ENCODE measurements at regions not wholly inside any gene's neighbourhood (a gene's known extent, or its start where the extent isn't known, plus 50 kb on each side); places are given as distances from the start of the nearest gene placed in this dataset.

- H3K4me1 ChIP-seq (ENCODE audit: control insufficient read depth, extremely low read depth, insufficient read depth, low read length) = no peaks in the 10 kb centered on the region
- DNase-seq (ENCODE audit: low read depth, low spot score) (no peak), FAIRE-seq (no peak)
- no peaks in the 10 kb centered on the region for H3K9me1 ChIP-seq (ENCODE audit: control insufficient read depth, extremely low read depth, insufficient read depth, low read length)
- H3K36me3 ChIP-seq (ENCODE audit: control insufficient read depth in 2 of 2, extremely low read depth in 1 of 2, insufficient read depth in 2 of 2, low read length in 2 of 2) = no peaks in the 10 kb centered on the region
- dilution Hi-C loops (cut with MboI; ENCODE audit: extremely low pct_ligation_motif_present, low sequenced_read_pairs) = no loop called here
- no peak for TF ChIP-seq EZH2 (IDR thresholded peaks at IDR 0.05; ENCODE audit: low read length)
- TF ChIP-seq CTCF (optimal IDR thresholded peaks at IDR 0.05 in 1 of 3, IDR thresholded peaks at IDR 0.05 in 1 of 3, conservative IDR thresholded peaks at IDR 0.05 in 1 of 3; ENCODE audit: extremely low read depth in 1 of 3, insufficient read depth in 2 of 3, low read length in 3 of 3) = no peak
- H3K27me3 ChIP-seq (ENCODE audit: control insufficient read depth, extremely low read depth, insufficient read depth, low read length) = no peaks in the 10 kb centered on the region
- no peaks in the 10 kb centered on the region for H4K20me1 ChIP-seq (ENCODE audit: control insufficient read depth, extremely low read depth, insufficient read depth, low read length)
- H2AFZ ChIP-seq (ENCODE audit: control insufficient read depth, low read length) = no peak overlapping the region
- H3K4me3 ChIP-seq (ENCODE audit: control insufficient read depth in 2 of 3, extremely low read depth in 1 of 3, insufficient read depth in 2 of 3, low read depth in 1 of 3, low read length in 3 of 3) = no peak overlapping the region
- no peak overlapping the region for H3K9ac ChIP-seq (ENCODE audit: control insufficient read depth, extremely low read depth, insufficient read depth, low read length)
- H3K9me3 ChIP-seq (ENCODE audit: control insufficient read depth, low read depth, low read length) = no peaks in the 10 kb centered on the region
- H3K79me2 ChIP-seq (ENCODE audit: control insufficient read depth, insufficient read depth, low read length) = no peaks in the 10 kb centered on the region
- no peak overlapping the region for H3K4me2 ChIP-seq (ENCODE audit: control insufficient read depth, extremely low read depth, insufficient read depth, low read depth, low read length)
- H3K27ac ChIP-seq (ENCODE audit: control insufficient read depth, insufficient read depth, low read length) = no peak overlapping the region
Observed at GRCh38 chr6:156559162-156559690, 218.0 kb upstream of the ARID1B start.

GRCh38 chr6:156557911-156558259 lies 219.3 kb upstream of the ARID1B start:
- dilution Hi-C loops (cut with MboI; ENCODE audit: extremely low pct_ligation_motif_present, low sequenced_read_pairs) = no loop called here
- Histone ChIP-seq H3K9me3 (ENCODE audit: control insufficient read depth, low read depth, low read length) (no peaks in the 10 kb centered on the region), H3K27ac (ENCODE audit: control insufficient read depth, insufficient read depth, low read length) (no peak overlapping the region), H3K9me1 (ENCODE audit: control insufficient read depth, extremely low read depth, insufficient read depth, low read length) (no peaks in the 10 kb centered on the region), H3K4me3 (ENCODE audit: control insufficient read depth in 2 of 3, extremely low read depth in 1 of 3, insufficient read depth in 2 of 3, low read depth in 1 of 3, low read length in 3 of 3) (no peak overlapping the region), H3K9ac (ENCODE audit: control insufficient read depth, extremely low read depth, insufficient read depth, low read length) (no peak overlapping the region), H4K20me1 (ENCODE audit: control insufficient read depth, extremely low read depth, insufficient read depth, low read length) (no peaks in the 10 kb centered on the region), H3K79me2 (ENCODE audit: control insufficient read depth, insufficient read depth, low read length) (no peaks in the 10 kb centered on the region), H2AFZ (ENCODE audit: control insufficient read depth, low read length) (no peak overlapping the region), H3K4me1 (ENCODE audit: control insufficient read depth, extremely low read depth, insufficient read depth, low read length) (no peaks in the 10 kb centered on the region), H3K36me3 (ENCODE audit: control insufficient read depth in 2 of 2, extremely low read depth in 1 of 2, insufficient read depth in 2 of 2, low read length in 2 of 2) (no peaks in the 10 kb centered on the region), H3K27me3 (ENCODE audit: control insufficient read depth, extremely low read depth, insufficient read depth, low read length) (no peaks in the 10 kb centered on the region), H3K4me2 (ENCODE audit: control insufficient read depth, extremely low read depth, insufficient read depth, low read depth, low read length) (no peak overlapping the region)
- FAIRE-seq (no peak), DNase-seq (ENCODE audit: low read depth, low spot score) (no peak)
- TF ChIP-seq EZH2 (IDR thresholded peaks at IDR 0.05; ENCODE audit: low read length) (no peak), CTCF (optimal IDR thresholded peaks at IDR 0.05 in 1 of 3, IDR thresholded peaks at IDR 0.05 in 1 of 3, conservative IDR thresholded peaks at IDR 0.05 in 1 of 3; ENCODE audit: extremely low read depth in 1 of 3, insufficient read depth in 2 of 3, low read length in 3 of 3) (no peak)

Data from keratinocyte (primary cell).